ENCODE measurements at regions not wholly inside any gene's neighbourhood (a gene's known extent, or its start where the extent isn't known, plus 50 kb on each side); places are given as distances from the start of the nearest gene placed in this dataset.

DNA sequence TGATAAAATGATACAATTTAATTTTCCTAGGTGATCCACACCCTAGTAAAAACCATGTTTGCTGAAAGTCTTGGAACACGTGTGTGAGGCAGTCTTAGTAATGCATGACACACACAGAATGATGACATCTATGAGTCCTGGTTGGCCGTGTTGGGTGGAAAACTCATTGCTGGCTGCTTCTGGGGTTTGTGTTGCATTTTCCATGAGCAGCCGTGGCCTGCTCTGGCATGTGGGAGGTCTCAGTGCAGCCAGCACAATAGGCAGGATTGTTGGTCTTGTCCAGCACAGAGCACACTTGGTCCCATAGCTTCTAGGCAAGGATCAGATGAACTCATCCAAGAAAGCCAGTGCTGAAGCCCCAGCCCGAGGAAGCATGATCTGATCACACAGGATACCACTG, 172.8 kb upstream of the UBE3A start:
- Histone ChIP-seq H3K9me3 (ENCODE audit: control insufficient read depth, low read length) (no peaks in the 10 kb centered on the region), H4K91ac (ENCODE audit: low read length) (no peak overlapping the region)

DNA sequence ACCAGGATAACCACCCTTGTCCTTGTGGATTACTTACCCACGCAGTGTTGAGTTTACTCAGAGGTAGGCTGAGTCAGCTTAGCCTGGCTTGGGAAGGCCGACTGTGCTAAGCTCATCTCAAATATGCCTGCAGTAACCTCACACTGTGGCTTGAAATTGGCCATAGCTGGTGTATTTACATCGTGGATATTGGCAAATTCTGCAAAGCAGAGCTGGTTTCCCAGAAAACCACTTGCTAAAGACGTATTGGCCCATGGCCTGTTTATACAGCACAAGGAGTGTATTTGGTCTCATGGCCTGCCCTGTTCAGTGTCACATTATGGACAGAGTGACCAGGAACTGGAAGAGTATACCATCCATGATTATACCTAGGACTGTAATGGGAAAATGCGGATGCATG, 170.5 kb upstream of the UBE3A start:
- no peaks in the 10 kb centered on the region for H3K27me3 ChIP-seq (ENCODE audit: control insufficient read depth in 1 of 2, insufficient read depth in 1 of 2, low read length in 2 of 2)
- no peak overlapping the region for H2AK5ac ChIP-seq (ENCODE audit: low read length, severe bottlenecking)
- H3K27ac ChIP-seq (ENCODE audit: low read length, poor library complexity, severe bottlenecking) = no peak overlapping the region
- no peak overlapping the region for H4K91ac ChIP-seq (ENCODE audit: low read length)
- H3K36me3 ChIP-seq (ENCODE audit: control insufficient read depth in 1 of 2, insufficient read depth in 2 of 2, low read depth in 1 of 2, low read length in 2 of 2) = no peaks in the 10 kb centered on the region
- no peak overlapping the region for H3K23ac ChIP-seq (ENCODE audit: low read length in 2 of 2)
- WGBS = 57% methylated on average over 4 of the region's 5 CpGs
- no peak overlapping the region for H2BK120ac ChIP-seq (ENCODE audit: low read depth, low read length)
- no peak overlapping the region for H3K4ac ChIP-seq (ENCODE audit: low read depth in 1 of 2, low read length in 2 of 2)
- no peaks in the 10 kb centered on the region for H3K9me3 ChIP-seq (ENCODE audit: control insufficient read depth, low read length)
- H2AFZ ChIP-seq (ENCODE audit: low read depth, low read length) = no peak overlapping the region
- no peak for DNase-seq
- H3K9ac ChIP-seq (ENCODE audit: low read length) = no peak overlapping the region
- H2BK15ac ChIP-seq (ENCODE audit: low read depth, poor library complexity, severe bottlenecking) = no peak overlapping the region
- H3K79me1 ChIP-seq (replicated peaks; ENCODE audit: low read length, poor library complexity, severe bottlenecking) = no peaks in the 10 kb centered on the region
- no peak overlapping the region for H3K18ac ChIP-seq (ENCODE audit: low read depth in 1 of 2, low read length in 2 of 2)
- no peak overlapping the region for H2BK5ac ChIP-seq (ENCODE audit: low read depth, low read length, poor library complexity, severe bottlenecking)
- H3K14ac ChIP-seq (ENCODE audit: low read length in 2 of 2) = no peak overlapping the region
- no peak overlapping the region for H2BK12ac ChIP-seq (ENCODE audit: low read length in 2 of 2)
- no peak overlapping the region for H3K4me2 ChIP-seq (ENCODE audit: low read length, poor library complexity, severe bottlenecking)
- H4K8ac ChIP-seq (ENCODE audit: low read length) = no peak overlapping the region
- H3K4me1 ChIP-seq (ENCODE audit: control insufficient read depth, insufficient read depth, low read depth, low read length) = no peaks in the 10 kb centered on the region
- no peak overlapping the region for H3K4me3 ChIP-seq (ENCODE audit: insufficient read depth in 1 of 2, low read depth in 1 of 2, low read length in 2 of 2)

More for the DNA sequence above, 172.8 kb upstream of the UBE3A start:
- H3K4me1 ChIP-seq (ENCODE audit: control insufficient read depth, insufficient read depth, low read depth, low read length) = no peaks in the 10 kb centered on the region
- no peak overlapping the region for H2BK5ac ChIP-seq (ENCODE audit: low read depth, low read length, poor library complexity, severe bottlenecking)
- no peak overlapping the region for H2AK5ac ChIP-seq (ENCODE audit: low read length, severe bottlenecking)
- H3K27ac ChIP-seq (ENCODE audit: low read length, poor library complexity, severe bottlenecking) = no peak overlapping the region
- H2AFZ ChIP-seq (ENCODE audit: low read depth, low read length) = no peak overlapping the region
- H3K4me3 ChIP-seq (ENCODE audit: insufficient read depth in 1 of 2, low read depth in 1 of 2, low read length in 2 of 2) = no peak overlapping the region
- 38% methylated on average over 4 of the region's 4 CpGs for whole genome bisulfite sequencing
- no peak overlapping the region for H3K14ac ChIP-seq (ENCODE audit: low read length in 2 of 2)
- no peak overlapping the region for H4K8ac ChIP-seq (ENCODE audit: low read length)
- peak overlapping the region; percentile 32 for H3K9ac ChIP-seq (ENCODE audit: low read length)
- DNase-seq = no peak
- H3K79me1 ChIP-seq (replicated peaks; ENCODE audit: low read length, poor library complexity, severe bottlenecking) = no peaks in the 10 kb centered on the region
- no peaks in the 10 kb centered on the region for H3K36me3 ChIP-seq (ENCODE audit: control insufficient read depth in 1 of 2, insufficient read depth in 2 of 2, low read depth in 1 of 2, low read length in 2 of 2)
- H2BK12ac ChIP-seq (ENCODE audit: low read length in 2 of 2) = no peak overlapping the region
- no peak overlapping the region for H2BK15ac ChIP-seq (ENCODE audit: low read depth, poor library complexity, severe bottlenecking)
- no peak overlapping the region for H3K4ac ChIP-seq (ENCODE audit: low read depth in 1 of 2, low read length in 2 of 2)
- no peak overlapping the region for H3K18ac ChIP-seq (ENCODE audit: low read depth in 1 of 2, low read length in 2 of 2)
- no peak overlapping the region for H2BK120ac ChIP-seq (ENCODE audit: low read depth, low read length)
- no peaks in the 10 kb centered on the region for H3K27me3 ChIP-seq (ENCODE audit: control insufficient read depth in 1 of 2, insufficient read depth in 1 of 2, low read length in 2 of 2)
- no peak overlapping the region for H3K23ac ChIP-seq (ENCODE audit: low read length in 2 of 2)
- no peak overlapping the region for H3K4me2 ChIP-seq (ENCODE audit: low read length, poor library complexity, severe bottlenecking)

DNA sequence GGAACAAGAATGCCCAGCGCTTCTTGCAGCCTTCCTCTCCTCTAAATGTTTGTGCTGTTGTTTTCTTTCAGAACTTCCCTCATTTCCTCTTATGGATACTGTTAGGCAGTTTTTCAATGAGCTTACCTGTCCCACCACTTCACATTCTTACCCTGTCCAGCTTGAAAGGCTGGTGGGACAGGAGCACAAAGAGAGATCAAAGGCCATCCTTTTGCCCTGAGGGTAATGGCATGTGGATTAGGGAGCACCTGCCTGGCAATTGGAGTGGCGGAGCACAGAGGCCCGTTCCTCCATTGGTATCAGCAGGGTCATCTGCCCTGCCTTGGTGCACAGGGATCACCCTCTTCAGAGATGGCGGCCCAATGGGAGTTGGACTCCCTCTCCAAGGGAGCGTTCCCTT, 170.1 kb upstream of the UBE3A start:
- Histone ChIP-seq H3K23ac (ENCODE audit: low read length in 2 of 2) (no peak overlapping the region), H3K27me3 (ENCODE audit: control insufficient read depth in 1 of 2, insufficient read depth in 1 of 2, low read length in 2 of 2) (no peaks in the 10 kb centered on the region), H3K4me3 (ENCODE audit: insufficient read depth in 1 of 2, low read depth in 1 of 2, low read length in 2 of 2) (no peak overlapping the region), H2AFZ (ENCODE audit: low read depth, low read length) (no peak overlapping the region), H4K8ac (ENCODE audit: low read length) (no peak overlapping the region), H3K9ac (ENCODE audit: low read length) (no peak overlapping the region), H2BK12ac (ENCODE audit: low read length in 2 of 2) (no peak overlapping the region), H2BK5ac (ENCODE audit: low read depth, low read length, poor library complexity, severe bottlenecking) (no peak overlapping the region), H3K36me3 (ENCODE audit: control insufficient read depth in 1 of 2, insufficient read depth in 2 of 2, low read depth in 1 of 2, low read length in 2 of 2) (no peaks in the 10 kb centered on the region), H3K4me1 (ENCODE audit: control insufficient read depth, insufficient read depth, low read depth, low read length) (no peaks in the 10 kb centered on the region), H3K4me2 (ENCODE audit: low read length, poor library complexity, severe bottlenecking) (no peak overlapping the region), H3K79me1 (replicated peaks; ENCODE audit: low read length, poor library complexity, severe bottlenecking) (no peaks in the 10 kb centered on the region), H3K9me3 (ENCODE audit: control insufficient read depth, low read length) (no peaks in the 10 kb centered on the region), H4K91ac (ENCODE audit: low read length) (no peak overlapping the region), H3K14ac (ENCODE audit: low read length in 2 of 2) (no peak overlapping the region), H3K18ac (ENCODE audit: low read depth in 1 of 2, low read length in 2 of 2) (no peak overlapping the region), H2AK5ac (ENCODE audit: low read length, severe bottlenecking) (no peak overlapping the region), H2BK120ac (ENCODE audit: low read depth, low read length) (no peak overlapping the region), H3K27ac (ENCODE audit: low read length, poor library complexity, severe bottlenecking) (no peak overlapping the region), H3K4ac (ENCODE audit: low read depth in 1 of 2, low read length in 2 of 2) (no peak overlapping the region), H2BK15ac (ENCODE audit: low read depth, poor library complexity, severe bottlenecking) (no peak overlapping the region)
- DNase-seq = no peak
- WGBS = 82% methylated on average over 5 of the region's 5 CpGs

DNA sequence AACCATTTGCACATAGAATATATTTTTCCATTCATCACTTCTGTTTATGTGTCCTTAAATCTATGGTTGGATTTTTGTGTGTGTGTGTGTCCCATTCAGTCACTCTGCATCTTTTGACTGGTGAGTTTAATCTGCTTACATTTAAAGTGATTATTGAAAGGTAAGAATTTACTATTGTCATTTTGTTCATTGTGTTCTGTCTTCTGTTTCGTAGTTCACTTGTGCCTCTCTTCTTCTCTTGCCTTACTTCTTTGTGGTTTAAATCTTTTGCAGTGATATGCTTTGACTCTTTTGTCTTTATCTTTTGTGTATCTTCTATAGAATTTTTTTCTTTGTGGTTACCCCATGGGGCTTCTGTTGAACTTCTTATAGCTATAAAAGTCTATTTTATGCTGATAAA, 166.3 kb upstream of the UBE3A start:
- no peak overlapping the region for H3K14ac ChIP-seq (ENCODE audit: low read length in 2 of 2)
- no peak overlapping the region for H3K4me3 ChIP-seq (ENCODE audit: insufficient read depth in 1 of 2, low read depth in 1 of 2, low read length in 2 of 2)
- H3K9ac ChIP-seq (ENCODE audit: low read length) = no peak overlapping the region
- no peak overlapping the region for H4K8ac ChIP-seq (ENCODE audit: low read length)
- no peak overlapping the region for H3K4me2 ChIP-seq (ENCODE audit: low read length, poor library complexity, severe bottlenecking)
- H2BK120ac ChIP-seq (ENCODE audit: low read depth, low read length) = no peak overlapping the region
- H3K4me1 ChIP-seq (ENCODE audit: control insufficient read depth, insufficient read depth, low read depth, low read length) = no peaks in the 10 kb centered on the region
- H3K18ac ChIP-seq (ENCODE audit: low read depth in 1 of 2, low read length in 2 of 2) = no peak overlapping the region
- no peak overlapping the region for H4K91ac ChIP-seq (ENCODE audit: low read length)
- H2AK5ac ChIP-seq (ENCODE audit: low read length, severe bottlenecking) = no peak overlapping the region
- H2BK12ac ChIP-seq (ENCODE audit: low read length in 2 of 2) = no peak overlapping the region
- H3K36me3 ChIP-seq (ENCODE audit: control insufficient read depth in 1 of 2, insufficient read depth in 2 of 2, low read depth in 1 of 2, low read length in 2 of 2) = no peaks in the 10 kb centered on the region
- no CpG with 5 or more reads among the region's 1 CpG for WGBS
- H3K9me3 ChIP-seq (ENCODE audit: control insufficient read depth, low read length) = no peaks in the 10 kb centered on the region
- H3K79me1 ChIP-seq (replicated peaks; ENCODE audit: low read length, poor library complexity, severe bottlenecking) = no peaks in the 10 kb centered on the region
- no peak overlapping the region for H2BK5ac ChIP-seq (ENCODE audit: low read depth, low read length, poor library complexity, severe bottlenecking)
- no peak for DNase-seq
- no peak overlapping the region for H2BK15ac ChIP-seq (ENCODE audit: low read depth, poor library complexity, severe bottlenecking)
- H3K27me3 ChIP-seq (ENCODE audit: control insufficient read depth in 1 of 2, insufficient read depth in 1 of 2, low read length in 2 of 2) = no peaks in the 10 kb centered on the region
- no peak overlapping the region for H3K27ac ChIP-seq (ENCODE audit: low read length, poor library complexity, severe bottlenecking)
- H2AFZ ChIP-seq (ENCODE audit: low read depth, low read length) = no peak overlapping the region
- no peak overlapping the region for H3K4ac ChIP-seq (ENCODE audit: low read depth in 1 of 2, low read length in 2 of 2)
- H3K23ac ChIP-seq (ENCODE audit: low read length in 2 of 2) = no peak overlapping the region

Measured in mesenchymal stem cell (in vitro differentiated cells and primary cell).